ENCODE measurements at regions not wholly inside any gene's neighbourhood (a gene's known extent, or its start where the extent isn't known, plus 50 kb on each side); places are given as distances from the start of the nearest gene placed in this dataset.
A peak's percentile ranks its signal among the peaks of the same experiment; 100 is the strongest.
"Not testable (repeated sequence)": the region's sequence is repeated elsewhere in the genome, so short reads cannot be mapped to it uniquely, and the experiment has no call there.

- no peak overlapping the region for H3K4me3 ChIP-seq (ENCODE audit: low read depth, low read length)
- in situ Hi-C loops (cut with HindIII; ENCODE audit: low sequenced_read_pairs): no loop called here
- no peak for DNase-seq (ENCODE audit: low read depth, low spot score)
- TF ChIP-seq CTCF (IDR thresholded peaks at IDR 0.05; ENCODE audit: low read depth, low read length): no peak
Observed at GRCh38 chr7:130954918-130955564, 221.0 kb upstream of the KLF14 start.

GRCh38 chr7:130955565-130955919 lies 221.5 kb upstream of the KLF14 start:
- in situ Hi-C loops (cut with HindIII; ENCODE audit: low sequenced_read_pairs): no loop called here
- DNase-seq (ENCODE audit: low read depth, low spot score): no peak
- H3K4me3 ChIP-seq (ENCODE audit: low read depth, low read length): no peak overlapping the region
- no peak for TF ChIP-seq CTCF (IDR thresholded peaks at IDR 0.05; ENCODE audit: low read depth, low read length)

DNA sequence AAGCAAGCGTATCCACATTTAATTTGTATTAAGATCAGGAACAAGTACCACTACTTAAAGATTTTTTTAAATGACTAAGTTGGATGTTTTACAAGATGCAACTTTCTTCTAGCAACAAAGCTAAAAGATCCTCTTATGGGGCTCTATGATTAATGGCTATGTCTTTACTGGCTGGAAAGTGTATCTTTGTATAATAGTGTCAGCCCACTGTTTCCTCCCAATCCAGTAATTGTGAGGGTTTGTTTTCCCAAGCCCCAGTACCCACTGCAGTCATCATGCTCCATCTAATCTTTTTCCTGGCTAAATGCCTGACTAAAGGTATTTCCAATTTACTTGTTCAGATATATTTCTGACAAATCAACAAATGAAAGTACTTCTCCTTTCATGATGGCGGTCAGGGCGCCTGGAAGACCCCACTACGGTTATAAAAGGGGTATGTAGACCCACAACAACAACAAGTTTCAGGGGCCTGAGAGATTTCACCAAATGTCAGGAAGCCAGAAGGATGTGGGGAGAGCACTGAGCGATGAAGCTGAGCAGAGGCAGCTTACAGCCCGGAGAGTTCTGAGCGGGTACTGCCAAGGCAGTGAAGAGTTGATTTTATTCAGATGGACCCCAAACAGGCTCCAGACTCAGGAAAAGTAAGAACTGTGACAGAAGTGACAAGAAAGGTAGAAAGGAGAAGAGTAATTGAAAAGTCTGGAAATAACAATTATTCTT lies 222.6 kb upstream of the KLF14 start:
- no peak overlapping the region for H3K4me3 ChIP-seq (ENCODE audit: low read depth, low read length)
- in situ Hi-C loops (cut with HindIII; ENCODE audit: low sequenced_read_pairs): no loop called here
- no peak for TF ChIP-seq CTCF (IDR thresholded peaks at IDR 0.05; ENCODE audit: low read depth, low read length)
- peak; percentile 46 for DNase-seq (ENCODE audit: low read depth, low spot score)

DNA sequence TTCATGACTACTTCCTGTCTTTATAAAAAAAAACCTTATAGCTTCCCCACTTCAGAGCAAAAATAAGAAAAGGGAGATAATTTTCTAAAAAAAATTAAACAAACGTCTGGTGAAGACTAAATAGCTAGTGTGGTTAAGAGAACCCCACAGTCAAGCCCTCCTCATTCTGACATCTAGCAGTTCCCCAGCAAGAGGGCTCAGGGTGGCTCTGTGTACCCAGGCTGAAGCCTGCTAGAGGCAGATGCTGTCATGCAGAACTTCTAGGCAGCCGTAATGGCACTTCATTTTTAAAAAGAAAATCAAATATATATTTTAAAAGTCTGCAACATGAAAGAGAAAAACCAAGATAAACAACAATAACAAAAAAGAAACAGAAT lies 223.1 kb upstream of the KLF14 start:
- TF ChIP-seq CTCF (IDR thresholded peaks at IDR 0.05; ENCODE audit: low read depth, low read length): no peak
- in situ Hi-C loops (cut with HindIII; ENCODE audit: low sequenced_read_pairs): no loop called here
- H3K4me3 ChIP-seq (ENCODE audit: low read depth, low read length): no peak overlapping the region
- no peak for DNase-seq (ENCODE audit: low read depth, low spot score)

- H3K4me3 ChIP-seq (ENCODE audit: low read depth, low read length); DNase-seq (ENCODE audit: low read depth, low spot score); in situ Hi-C loops (cut with HindIII; ENCODE audit: low sequenced_read_pairs): not testable (repeated sequence)
Observed at GRCh38 chr7:130957722-130958435, 223.9 kb upstream of the KLF14 start.

GRCh38 chr7:130958846-130959245 lies 224.8 kb upstream of the KLF14 start:
- H3K4me3 ChIP-seq (ENCODE audit: low read depth, low read length): peak overlapping the region; percentile 21
- TF ChIP-seq CTCF (IDR thresholded peaks at IDR 0.05; ENCODE audit: low read depth, low read length): no peak

DNA sequence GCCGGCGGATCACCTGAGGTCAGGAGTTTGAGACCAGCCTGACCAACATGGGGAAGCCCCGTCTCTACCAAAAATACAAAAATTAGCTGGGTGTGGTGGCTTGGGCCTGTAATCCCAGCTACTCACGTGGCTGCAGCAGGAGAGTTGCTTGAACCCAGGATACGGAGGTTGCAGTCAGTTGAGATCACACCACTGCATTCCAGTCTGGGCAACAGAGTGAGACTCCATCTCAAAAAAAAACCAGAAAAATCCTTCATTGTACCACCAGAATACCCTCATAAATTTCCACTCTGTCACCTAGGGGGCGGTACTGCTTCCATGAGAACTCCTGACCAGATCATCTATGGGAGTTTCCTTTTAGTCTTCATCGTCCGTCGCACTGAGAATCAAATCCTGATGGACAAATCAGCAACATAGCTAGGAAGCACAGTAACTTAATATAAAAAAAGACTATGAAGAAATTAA lies 225.8 kb upstream of the KLF14 start:
- H3K4me3 ChIP-seq (ENCODE audit: low read depth, low read length): peak overlapping the region; percentile 46
- DNase-seq (ENCODE audit: low read depth, low spot score): peak; percentile 88
- TF ChIP-seq CTCF (IDR thresholded peaks at IDR 0.05; ENCODE audit: low read depth, low read length): peak; percentile 61
- in situ Hi-C loops (cut with HindIII; ENCODE audit: low sequenced_read_pairs): no loop called here

More at GRCh38 chr7:130958846-130959245, 224.8 kb upstream of the KLF14 start:
- in situ Hi-C loops (cut with HindIII; ENCODE audit: low sequenced_read_pairs): no loop called here
- no peak for DNase-seq (ENCODE audit: low read depth, low spot score)
